Effector memory CD8-positive, alpha-beta T cell (primary cell): ENCODE measurements at regions not wholly inside any gene's neighbourhood (a gene's known extent, or its start where the extent isn't known, plus 50 kb on each side); places are given as distances from the start of the nearest gene placed in this dataset.

Experiments
- ATAC-seq: fragments of 150-1000 bp; cut with Tn5 transposase; replicated peaks from 2 replicates; pipeline ENCODE4 v1.10.0; 2021; ENCODE audit warnings: mild to moderate bottlenecking, moderate library complexity
- DNase-seq, 3 experiments: peaks; one replicate each; pipeline ENCODE4 v3.0.0; 2021
- H3K27ac Mint-ChIP-seq, 2 donors: one replicate each; pipeline ENCODE4 v1.8.0; 2022; ENCODE audit warnings: mild to moderate bottlenecking in 2 of 2, mixed read lengths in 2 of 2, moderate library complexity in 2 of 2
- H3K27me3 Mint-ChIP-seq, 2 donors: one replicate each; pipeline ENCODE4 v1.8.0; 2022; ENCODE audit warnings: mixed read lengths in 2 of 2
- H3K36me3 Mint-ChIP-seq: one replicate; pipeline ENCODE4 v1.8.0; 2022; ENCODE audit warnings: mild to moderate bottlenecking, moderate library complexity, mixed read lengths; ENCODE audit not compliant: insufficient read depth
- H3K4me1 Mint-ChIP-seq, 2 donors: one replicate each; pipeline ENCODE4 v1.8.0; 2022; ENCODE audit warnings: low read depth in 2 of 2, mixed read lengths in 2 of 2
- H3K4me3 Mint-ChIP-seq, 2 donors: one replicate each; pipeline ENCODE4 v1.8.0; 2022; ENCODE audit warnings: mild to moderate bottlenecking in 2 of 2, mixed read lengths in 2 of 2, moderate library complexity in 2 of 2
- H3K9me3 Mint-ChIP-seq, 2 donors: one replicate each; pipeline ENCODE4 v1.8.0; 2022; ENCODE audit warnings: mixed read lengths in 2 of 2

GRCh38 chr2:159854481-159854880 lies 56.5 kb upstream of the CD302 start:
- H3K36me3 Mint-ChIP-seq: peaks cover 54% of the 10 kb centered on the region
- no peaks in the 10 kb centered on the region for H3K9me3 Mint-ChIP-seq
- H3K27me3 Mint-ChIP-seq: no peaks in the 10 kb centered on the region
- H3K27ac Mint-ChIP-seq: no peak overlapping the region
- H3K4me3 Mint-ChIP-seq: no peak overlapping the region
- DNase-seq (no peak), ATAC-seq (no peak)
- H3K4me1 Mint-ChIP-seq: no peaks in the 10 kb centered on the region

- ATAC-seq (no peak), DNase-seq (no peak)
- Mint-ChIP-seq H3K9me3 (no peaks in the 10 kb centered on the region), H3K4me3 (no peak overlapping the region), H3K27ac (no peak overlapping the region), H3K4me1 (no peaks in the 10 kb centered on the region), H3K36me3 (peaks cover 50% of the 10 kb centered on the region), H3K27me3 (no peaks in the 10 kb centered on the region)
These were observed 55.1 kb upstream of the CD302 start for GRCh38 chr2:159853101-159853500.

- Mint-ChIP-seq H3K27ac (no peak overlapping the region), H3K27me3 (no peaks in the 10 kb centered on the region), H3K9me3 (no peaks in the 10 kb centered on the region), H3K4me3 (no peak overlapping the region), H3K4me1 (no peaks in the 10 kb centered on the region), H3K36me3 (peaks cover 51% of the 10 kb centered on the region)
- ATAC-seq: no peak
- no peak for DNase-seq
These were observed 53.9 kb upstream of the CD302 start for GRCh38 chr2:159851941-159852340.

GRCh38 chr2:159850789-159851188 lies 52.8 kb upstream of the CD302 start:
- no peaks in the 10 kb centered on the region for H3K27me3 Mint-ChIP-seq
- ATAC-seq (no peak), DNase-seq (no peak)
- H3K4me1 Mint-ChIP-seq: no peaks in the 10 kb centered on the region
- no peaks in the 10 kb centered on the region for H3K9me3 Mint-ChIP-seq
- no peak overlapping the region for H3K27ac Mint-ChIP-seq
- H3K4me3 Mint-ChIP-seq: no peak overlapping the region
- H3K36me3 Mint-ChIP-seq: peaks cover 58% of the 10 kb centered on the region

- H3K9me3 Mint-ChIP-seq: no peaks in the 10 kb centered on the region
- H3K27ac Mint-ChIP-seq: no peak overlapping the region
- no peaks in the 10 kb centered on the region for H3K27me3 Mint-ChIP-seq
- no peak overlapping the region for H3K4me3 Mint-ChIP-seq
- H3K36me3 Mint-ChIP-seq: peaks cover 55% of the 10 kb centered on the region
- no peak for DNase-seq
- H3K4me1 Mint-ChIP-seq: no peaks in the 10 kb centered on the region
- ATAC-seq: no peak
These were observed 51.3 kb upstream of the CD302 start for GRCh38 chr2:159849160-159849813.
